ENCODE measurements at regions not wholly inside any gene's neighbourhood (a gene's known extent, or its start where the extent isn't known, plus 50 kb on each side); places are given as distances from the start of the nearest gene placed in this dataset.

- H3K9me3 ChIP-seq, result peaks cover 0 to 8% (median 0%) of the 10 kb centered on the region in 12 donors
- TF ChIP-seq CTCF (IDR thresholded peaks at IDR 0.05) (no peak), POLR2A (IDR thresholded peaks at IDR 0.05) (no peak)
- H3K27me3 ChIP-seq, result no peaks in the 10 kb centered on the region
- 50 to 76% (median 61%) methylated on average over 2 to 4 of the region's 4 CpGs for WGBS, 4 donors
- no peak for DNase-seq
- intact Hi-C loops (cut with DNase I), result no loop called here
- H3K36me3 ChIP-seq, result no peaks in the 10 kb centered on the region
- H3K27ac ChIP-seq, result no peak overlapping the region
- H3K4me3 ChIP-seq, result no peak overlapping the region
- H3K4me1 ChIP-seq, result no peaks in the 10 kb centered on the region
- no peak for ATAC-seq
These were observed 1202.3 kb downstream of the NCAM2 start for GRCh38 chr21:22200378-22201092.

- Histone ChIP-seq H3K27me3 (no peaks in the 10 kb centered on the region), H3K9me3 (peaks cover 0 to 8% (median 0%) of the 10 kb centered on the region in 12 donors), H3K4me1 (no peaks in the 10 kb centered on the region), H3K4me3 (no peak overlapping the region), H3K27ac (no peak overlapping the region), H3K36me3 (no peaks in the 10 kb centered on the region)
- 50 to 68% (median 64%) methylated on average over 4 of the region's 4 CpGs for WGBS, 4 donors
- no peak for ATAC-seq
- intact Hi-C loops (cut with DNase I), result no loop called here
- TF ChIP-seq POLR2A (IDR thresholded peaks at IDR 0.05) (no peak), CTCF (IDR thresholded peaks at IDR 0.05) (no peak)
- no peak for DNase-seq
These were observed 1202.9 kb downstream of the NCAM2 start for GRCh38 chr21:22201126-22201525.

GRCh38 chr21:22201669-22202068 is 1203.5 kb downstream of the NCAM2 start:
- 75 to 90% (median 83%) methylated on average over 1 of the region's 1 CpG for WGBS, 4 donors
- no peaks in the 10 kb centered on the region for H3K36me3 ChIP-seq

GRCh38 chr21:22209304-22209700 is 1211.1 kb downstream of the NCAM2 start:
- H3K9me3 ChIP-seq, result peaks cover 0 to 4% (median 0%) of the 10 kb centered on the region in 12 donors
- H3K4me3 ChIP-seq, result no peak overlapping the region
- intact Hi-C loops (cut with DNase I), result no loop called here
- H3K4me1 ChIP-seq, result no peaks in the 10 kb centered on the region
- WGBS, 4 donors, result 76 to 95% (median 92%) methylated on average over 1 of the region's 1 CpG
- ATAC-seq, result no peak
- no peak for DNase-seq
- no peaks in the 10 kb centered on the region for H3K36me3 ChIP-seq
- TF ChIP-seq POLR2A (IDR thresholded peaks at IDR 0.05), result no peak
- no peak for TF ChIP-seq CTCF (IDR thresholded peaks at IDR 0.05)
- H3K27ac ChIP-seq, result no peak overlapping the region
- H3K27me3 ChIP-seq, result no peaks in the 10 kb centered on the region

More at GRCh38 chr21:22201669-22202068, 1203.5 kb downstream of the NCAM2 start:
- Histone ChIP-seq H3K9me3 (peaks cover 0 to 4% (median 0%) of the 10 kb centered on the region in 12 donors), H3K4me1 (no peaks in the 10 kb centered on the region), H3K27ac (no peak overlapping the region), H3K4me3 (no peak overlapping the region), H3K27me3 (no peaks in the 10 kb centered on the region)
- no peak for TF ChIP-seq CTCF (IDR thresholded peaks at IDR 0.05)
- no peak for TF ChIP-seq POLR2A (IDR thresholded peaks at IDR 0.05)
- DNase-seq (no peak), ATAC-seq (no peak)
- intact Hi-C loops (cut with DNase I), result no loop called here
